GM12878 (cell line): ENCODE measurements at regions not wholly inside any gene's neighbourhood (a gene's known extent, or its start where the extent isn't known, plus 50 kb on each side); places are given as distances from the start of the nearest gene placed in this dataset.

Source experiments
- ATAC-seq: fragments of 200-7000 bp; cut with Tn5 transposase; 3 replicates; pipeline ENCODE4 v1.9.1; 2020; ENCODE audit warnings: mild to moderate bottlenecking, moderate library complexity
- BruUV-seq: library from RNA; stranded (reverse); fragments of 400-500 nt; replicated peaks from 2 replicates; lab custom pipeline; 2021; lab: Mats Ljungman, UMichigan
- CTCF ChIA-PET: fragments of 300-600 bp; sonication (Branson Sonifier 250); formaldehyde crosslinking; extraction: SDS; loops from one replicate; lab custom pipeline; 2021; ENCODE audit warnings: inconsistent platforms; lab: Yijun Ruan, JAX
- POLR2A ChIA-PET: fragments of 350-600 bp; formaldehyde crosslinking; extraction: SDS; loops from one replicate; lab custom pipeline; 2021; ENCODE audit warnings: inconsistent platforms; lab: Charles Lee
- RAD21 ChIA-PET: fragments of 300-600 bp; sonication (Branson Sonifier 250); formaldehyde crosslinking; loops from one replicate; lab custom pipeline; 2023; ENCODE audit warnings: antibody characterized with exemption; ENCODE audit not compliant: unreplicated experiment; lab: Charles Lee
- SMC1A ChIA-PET: fragments of 300-600 bp; sonication (Branson Sonifier 250); formaldehyde crosslinking; loops from one replicate; lab custom pipeline; 2023; ENCODE audit not compliant: unreplicated experiment, uncharacterized antibody; lab: Charles Lee
- DNase-seq: peaks from one replicate; pipeline ENCODE4 v3.0.0-alpha.2; 2011; ENCODE audit warnings: low read depth, low spot score
- FAIRE-seq: peaks from 3 replicates; lab custom pipeline; 2011; peaks lifted over from hg19 to GRCh38; lab: Jason Lieb, UNC
- H2AFZ ChIP-seq: 2 replicates; pipeline ENCODE4 v1.6.0; 2011; ENCODE audit warnings: low read depth, low read length, control low read depth; ENCODE audit not compliant: control insufficient read depth
- H3K27ac ChIP-seq: 2 replicates; pipeline ENCODE4 v1.5.1; 2011; ENCODE audit warnings: control low read depth; ENCODE audit not compliant: control insufficient read depth, insufficient read depth
- H3K27me3 ChIP-seq, 2 experiments: replicated peaks in 1 of 2; 2 replicates each; pipeline versions ENCODE4 v1.6.0 to v1.6.1; 2011; ENCODE audit warnings: low read length in 1 of 2; ENCODE audit not compliant: control insufficient read depth in 2 of 2, insufficient read depth in 2 of 2
- H3K36me3 ChIP-seq, 2 experiments: 2 replicates each; pipeline ENCODE4 v1.5.1; 2011; ENCODE audit warnings: low read length in 1 of 2; ENCODE audit not compliant: control insufficient read depth in 2 of 2, insufficient read depth in 2 of 2
- H3K4me1 ChIP-seq: 2 replicates; pipeline ENCODE4 v1.6.1; 2011; ENCODE audit warnings: mild to moderate bottlenecking, low read length, moderate library complexity, mixed read lengths; ENCODE audit not compliant: control insufficient read depth, insufficient read depth
- H3K4me2 ChIP-seq: 2 replicates; pipeline ENCODE4 v1.6.0; 2011; ENCODE audit warnings: control low read depth; ENCODE audit not compliant: control insufficient read depth, insufficient read depth
- H3K4me3 ChIP-seq: fragments of 200-600 bp; sonication (generic); 2 replicates; pipeline ENCODE4 v1.5.1; 2016
- H3K79me2 ChIP-seq: 2 replicates; pipeline ENCODE4 v1.6.0; 2011; ENCODE audit warnings: low read length; ENCODE audit not compliant: control insufficient read depth, insufficient read depth
- H3K9ac ChIP-seq: 2 replicates; pipeline ENCODE4 v1.8.0; 2011; ENCODE audit warnings: low read length, control low read depth, mixed read lengths; ENCODE audit not compliant: control insufficient read depth, insufficient read depth
- H3K9me3 ChIP-seq: replicated peaks from 3 replicates; pipeline ENCODE4 v1.5.1; 2011; ENCODE audit warnings: mild to moderate bottlenecking, low read length; ENCODE audit not compliant: control insufficient read depth, insufficient read depth
- H4K20me1 ChIP-seq: 2 replicates; pipeline ENCODE4 v1.6.0; 2011; ENCODE audit not compliant: control insufficient read depth, insufficient read depth
- CEBPB ChIP-seq, 2 experiments: fragments of 150-350 bp in 1 of 2; IDR thresholded peaks; 2 replicates each; pipeline ENCODE4 v1.6.1; 2012 to 2014; ENCODE audit warnings: low read depth in 2 of 2, low read length in 2 of 2, borderline replicate concordance in 1 of 2, inconsistent platforms in 1 of 2
- CHD2 ChIP-seq: IDR thresholded peaks from 2 replicates; pipeline ENCODE4 v1.6.1; 2011; ENCODE audit warnings: low read depth, low read length, improper control_type of control experiment, borderline replicate concordance
- CREB1 ChIP-seq: IDR thresholded peaks from 2 replicates; pipeline ENCODE4 v1.6.1; 2012; ENCODE audit warnings: low read depth, mild to moderate bottlenecking, inconsistent platforms
- ESRRA ChIP-seq: IDR thresholded peaks from 2 replicates; pipeline ENCODE4 v1.6.1; 2012; ENCODE audit warnings: mild to moderate bottlenecking, low read length, improper control_type of control experiment
- GABPA ChIP-seq: IDR thresholded peaks from 2 replicates; pipeline ENCODE4 v1.6.1; 2014; ENCODE audit warnings: antibody characterized with exemption, low read depth, mild to moderate bottlenecking, inconsistent platforms
- LARP7 ChIP-seq: fragments of 450-650 bp; IDR thresholded peaks from 2 replicates; pipeline ENCODE4 v1.6.1; 2017; ENCODE audit warnings: mild to moderate bottlenecking
- SREBF2 ChIP-seq: IDR thresholded peaks from 2 replicates; pipeline ENCODE4 v1.6.1; 2012; ENCODE audit warnings: mild to moderate bottlenecking, low read length
- SUPT20H ChIP-seq: IDR thresholded peaks from 2 replicates; pipeline ENCODE4 v1.6.1; 2011; ENCODE audit warnings: low read depth, mild to moderate bottlenecking, low read length, moderate library complexity, borderline replicate concordance; ENCODE audit not compliant: control insufficient read depth
- YBX1 ChIP-seq: fragments of 450-650 bp; IDR thresholded peaks from 2 replicates; pipeline ENCODE4 v1.6.1; 2016; ENCODE audit warnings: antibody characterized with exemption
- ZSCAN29 ChIP-seq: fragments of 450-650 bp; IDR thresholded peaks from 2 replicates; pipeline ENCODE4 v1.6.1; 2017; ENCODE audit warnings: mild to moderate bottlenecking, moderate library complexity
- WGBS: methylation state at CpG from one replicate; pipeline ENCODE4 v1.1.6; 2016; ENCODE audit warnings: low lambda C conversion rate; ENCODE audit not compliant: insufficient replicate concordance, insufficient coverage; ENCODE audit errors: missing lambda C conversion rate; 5-methylcytosine and 5-hydroxymethylcytosine counted together
- in situ Hi-C: fragments of 300-500 bp; cut with MboI; formaldehyde crosslinking; loops from 9 replicates; pipeline ENCODE4 v1.14.3; 2018; ENCODE audit warnings: mixed read lengths
- intact Hi-C: fragments of 100-400 bp; cut with micrococcal nuclease; formaldehyde crosslinking; loops from one replicate; pipeline ENCODE4 v1.14.2; 2022; ENCODE audit not compliant: unreplicated experiment
- TF ChIP-seq, protein P1 (sequence below): IDR thresholded peaks from 2 replicates; pipeline ENCODE4 v1.6.1; 2012; ENCODE audit warnings: low read depth, low read length, improper control_type of control experiment
- TF ChIP-seq, protein P2 (sequence below): fragments of 450-650 bp; IDR thresholded peaks from 2 replicates; pipeline ENCODE4 v1.6.1; 2017; ENCODE audit warnings: borderline replicate concordance
- TF ChIP-seq, protein P3 (sequence below): fragments of 450-650 bp; IDR thresholded peaks from 2 replicates; pipeline ENCODE4 v1.6.1; 2017; ENCODE audit warnings: mild to moderate bottlenecking, moderate library complexity
- TF ChIP-seq, protein P4 (sequence below): IDR thresholded peaks from 2 replicates; pipeline ENCODE4 v1.6.1; 2011; ENCODE audit warnings: low read depth, mild to moderate bottlenecking, low read length, moderate library complexity, borderline replicate concordance; ENCODE audit errors: extremely low read depth

DNA sequence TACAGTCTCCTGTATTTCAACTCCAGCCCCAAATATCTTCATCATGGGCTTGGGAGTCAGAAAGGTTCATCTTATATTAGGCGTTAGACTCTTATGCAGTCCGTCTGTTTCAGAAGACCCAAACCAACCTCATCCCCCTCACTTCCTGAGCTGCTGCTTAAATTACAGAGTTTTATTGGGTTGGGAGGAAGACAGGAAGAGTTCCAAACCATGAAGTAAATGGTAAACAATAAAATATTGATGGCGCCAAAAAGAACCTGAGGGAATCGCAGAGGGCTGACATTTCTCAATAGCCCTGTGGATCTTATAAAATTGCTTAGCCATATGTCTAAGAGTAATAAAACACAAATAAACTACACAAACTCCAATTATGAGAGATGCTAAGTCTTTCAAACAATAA is 116.9 kb upstream of the C3orf80 start:
- Histone ChIP-seq H3K27me3 (no peaks in the 10 kb centered on the region), H3K79me2 (no peaks in the 10 kb centered on the region), H3K27ac (no peak overlapping the region), H3K4me2 (no peak overlapping the region), H3K4me1 (peaks cover 3% of the 10 kb centered on the region; the same call in 1 of the 2 replicates), H3K9me3 (no peaks in the 10 kb centered on the region), H3K4me3 (no peak overlapping the region), H4K20me1 (no peaks in the 10 kb centered on the region), H3K36me3 (no peaks in the 10 kb centered on the region), H2AFZ (no peak overlapping the region), H3K9ac (no peak overlapping the region)
- intact Hi-C loops = no loop called here
- WGBS = 72% methylated on average over 4 of the region's 4 CpGs
- in situ Hi-C loops = no loop called here
- DNase-seq (no peak), FAIRE-seq (no peak), ATAC-seq (no peak)
- ChIA-PET SMC1A (interaction anchor here (0.6 kb wide), 1 partner anchor 289 kb away, joined by 3 read pairs; no protein-coding TSS in a partner anchor), CTCF (no interaction called here), POLR2A (no interaction called here), RAD21 (no interaction called here)
- no TSS peak for BruUV-seq
- TF ChIP-seq ESRRA (no peak), YBX1 (no peak), ZSCAN29 (no peak), LARP7 (no peak), CREB1 (no peak), CHD2 (no peak), GABPA (no peak), SUPT20H (no peak), SREBF2 (no peak), CEBPB (IDR thresholded peaks at IDR 0.05; ENCODE audit: borderline replicate concordance in 1 of 2, low read depth in 2 of 2, low read length in 2 of 2) (no peak)
- TF ChIP-seq, protein P1, sequence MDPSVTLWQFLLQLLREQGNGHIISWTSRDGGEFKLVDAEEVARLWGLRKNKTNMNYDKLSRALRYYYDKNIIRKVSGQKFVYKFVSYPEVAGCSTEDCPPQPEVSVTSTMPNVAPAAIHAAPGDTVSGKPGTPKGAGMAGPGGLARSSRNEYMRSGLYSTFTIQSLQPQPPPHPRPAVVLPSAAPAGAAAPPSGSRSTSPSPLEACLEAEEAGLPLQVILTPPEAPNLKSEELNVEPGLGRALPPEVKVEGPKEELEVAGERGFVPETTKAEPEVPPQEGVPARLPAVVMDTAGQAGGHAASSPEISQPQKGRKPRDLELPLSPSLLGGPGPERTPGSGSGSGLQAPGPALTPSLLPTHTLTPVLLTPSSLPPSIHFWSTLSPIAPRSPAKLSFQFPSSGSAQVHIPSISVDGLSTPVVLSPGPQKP = no peak
- TF ChIP-seq, protein P2, sequence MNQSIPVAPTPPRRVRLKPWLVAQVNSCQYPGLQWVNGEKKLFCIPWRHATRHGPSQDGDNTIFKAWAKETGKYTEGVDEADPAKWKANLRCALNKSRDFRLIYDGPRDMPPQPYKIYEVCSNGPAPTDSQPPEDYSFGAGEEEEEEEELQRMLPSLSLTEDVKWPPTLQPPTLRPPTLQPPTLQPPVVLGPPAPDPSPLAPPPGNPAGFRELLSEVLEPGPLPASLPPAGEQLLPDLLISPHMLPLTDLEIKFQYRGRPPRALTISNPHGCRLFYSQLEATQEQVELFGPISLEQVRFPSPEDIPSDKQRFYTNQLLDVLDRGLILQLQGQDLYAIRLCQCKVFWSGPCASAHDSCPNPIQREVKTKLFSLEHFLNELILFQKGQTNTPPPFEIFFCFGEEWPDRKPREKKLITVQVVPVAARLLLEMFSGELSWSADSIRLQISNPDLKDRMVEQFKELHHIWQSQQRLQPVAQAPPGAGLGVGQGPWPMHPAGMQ = no peak
- TF ChIP-seq, protein P3, sequence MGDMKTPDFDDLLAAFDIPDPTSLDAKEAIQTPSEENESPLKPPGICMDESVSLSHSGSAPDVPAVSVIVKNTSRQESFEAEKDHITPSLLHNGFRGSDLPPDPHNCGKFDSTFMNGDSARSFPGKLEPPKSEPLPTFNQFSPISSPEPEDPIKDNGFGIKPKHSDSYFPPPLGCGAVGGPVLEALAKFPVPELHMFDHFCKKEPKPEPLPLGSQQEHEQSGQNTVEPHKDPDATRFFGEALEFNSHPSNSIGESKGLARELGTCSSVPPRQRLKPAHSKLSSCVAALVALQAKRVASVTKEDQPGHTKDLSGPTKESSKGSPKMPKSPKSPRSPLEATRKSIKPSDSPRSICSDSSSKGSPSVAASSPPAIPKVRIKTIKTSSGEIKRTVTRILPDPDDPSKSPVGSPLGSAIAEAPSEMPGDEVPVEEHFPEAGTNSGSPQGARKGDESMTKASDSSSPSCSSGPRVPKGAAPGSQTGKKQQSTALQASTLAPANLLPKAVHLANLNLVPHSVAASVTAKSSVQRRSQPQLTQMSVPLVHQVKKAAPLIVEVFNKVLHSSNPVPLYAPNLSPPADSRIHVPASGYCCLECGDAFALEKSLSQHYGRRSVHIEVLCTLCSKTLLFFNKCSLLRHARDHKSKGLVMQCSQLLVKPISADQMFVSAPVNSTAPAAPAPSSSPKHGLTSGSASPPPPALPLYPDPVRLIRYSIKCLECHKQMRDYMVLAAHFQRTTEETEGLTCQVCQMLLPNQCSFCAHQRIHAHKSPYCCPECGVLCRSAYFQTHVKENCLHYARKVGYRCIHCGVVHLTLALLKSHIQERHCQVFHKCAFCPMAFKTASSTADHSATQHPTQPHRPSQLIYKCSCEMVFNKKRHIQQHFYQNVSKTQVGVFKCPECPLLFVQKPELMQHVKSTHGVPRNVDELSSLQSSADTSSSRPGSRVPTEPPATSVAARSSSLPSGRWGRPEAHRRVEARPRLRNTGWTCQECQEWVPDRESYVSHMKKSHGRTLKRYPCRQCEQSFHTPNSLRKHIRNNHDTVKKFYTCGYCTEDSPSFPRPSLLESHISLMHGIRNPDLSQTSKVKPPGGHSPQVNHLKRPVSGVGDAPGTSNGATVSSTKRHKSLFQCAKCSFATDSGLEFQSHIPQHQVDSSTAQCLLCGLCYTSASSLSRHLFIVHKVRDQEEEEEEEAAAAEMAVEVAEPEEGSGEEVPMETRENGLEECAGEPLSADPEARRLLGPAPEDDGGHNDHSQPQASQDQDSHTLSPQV = no peak
- TF ChIP-seq, protein P4, sequence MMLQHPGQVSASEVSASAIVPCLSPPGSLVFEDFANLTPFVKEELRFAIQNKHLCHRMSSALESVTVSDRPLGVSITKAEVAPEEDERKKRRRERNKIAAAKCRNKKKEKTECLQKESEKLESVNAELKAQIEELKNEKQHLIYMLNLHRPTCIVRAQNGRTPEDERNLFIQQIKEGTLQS = no peak
